Lower leg skin (tissue), 4 donors: ENCODE measurements at regions not wholly inside any gene's neighbourhood (a gene's known extent, or its start where the extent isn't known, plus 50 kb on each side); places are given as distances from the start of the nearest gene placed in this dataset.
"Not testable (repeated sequence)": the region's sequence is repeated elsewhere in the genome, so short reads cannot be mapped to it uniquely, and the experiment has no call there.

Source experiments
- DNase-seq, 2 donors: peaks; one replicate each; pipeline ENCODE4 v3.0.0-alpha.2; 2019; ENCODE audit warnings: low spot score in 2 of 2
- H3K4me3 ChIP-seq: fragments of 200-600 bp; sonication (generic); 2 replicates; pipeline ENCODE4 v1.5.1; 2017; ENCODE audit warnings: mild to moderate bottlenecking, low read depth; ENCODE audit not compliant: poor library complexity, severe bottlenecking
- CTCF ChIP-seq, 3 donors: fragments of 450-650 bp; IDR thresholded peaks; one replicate each; pipeline ENCODE4 v1.5.1; 2016; ENCODE audit warnings: antibody characterized with exemption in 3 of 3, mild to moderate bottlenecking in 3 of 3, moderate library complexity in 2 of 3
- POLR2A ChIP-seq, 2 donors: fragments of 450-650 bp; IDR thresholded peaks; one replicate each; pipeline ENCODE4 v1.6.1; 2016 to 2017; ENCODE audit warnings: antibody characterized with exemption in 2 of 2, mild to moderate bottlenecking in 1 of 2, moderate library complexity in 1 of 2
- WGBS, 2 donors: methylation state at CpG; one replicate each; pipeline ENCODE4 v1.1.5; 2018; 5-methylcytosine and 5-hydroxymethylcytosine counted together
- intact Hi-C: fragments of 100-400 bp; cut with DNase I; formaldehyde crosslinking; loops from one replicate; pipeline ENCODE4 v1.15.0; 2023; ENCODE audit warnings: low total_unique reads

- no peak overlapping the region for H3K4me3 ChIP-seq
- DNase-seq, result no peak
- 54 to 56% methylated on average over 5 of the region's 5 CpGs for WGBS, 2 donors
- TF ChIP-seq POLR2A (IDR thresholded peaks at IDR 0.05), result no peak
- no peak for TF ChIP-seq CTCF (IDR thresholded peaks at IDR 0.05)
- intact Hi-C loops, result no loop called here
Measured at GRCh38 chr2:36185624-36186023, 170.0 kb upstream of the CRIM1 start.

GRCh38 chr2:36184848-36185247, 170.7 kb upstream of the CRIM1 start:
- intact Hi-C loops, result no loop called here
- no peak for DNase-seq
- TF ChIP-seq CTCF (IDR thresholded peaks at IDR 0.05) (no peak), POLR2A (IDR thresholded peaks at IDR 0.05) (no peak)
- no peak overlapping the region for H3K4me3 ChIP-seq

- WGBS, 2 donors, result 76 to 85% methylated on average over 7 of the region's 7 CpGs
Measured at GRCh38 chr2:36180789-36181482, 174.6 kb upstream of the CRIM1 start.

GRCh38 chr2:36180293-36180692, 175.3 kb upstream of the CRIM1 start:
- WGBS, 2 donors, result 96 to 97% methylated on average over 15 to 17 of the region's 30 CpGs
- H3K4me3 ChIP-seq, intact Hi-C loops, DNase-seq: not testable (repeated sequence)

More at GRCh38 chr2:36180789-36181482, 174.6 kb upstream of the CRIM1 start:
- intact Hi-C loops, H3K4me3 ChIP-seq, DNase-seq: not testable (repeated sequence)

GRCh38 chr2:36179668-36180269, 175.8 kb upstream of the CRIM1 start:
- H3K4me3 ChIP-seq, intact Hi-C loops, DNase-seq: not testable (repeated sequence)
- 93 to 95% methylated on average over 26 to 29 of the region's 42 CpGs for WGBS, 2 donors

- DNase-seq, result no peak
- intact Hi-C loops, result no loop called here
- no peak overlapping the region for H3K4me3 ChIP-seq
- WGBS, 2 donors, result 69 to 77% methylated on average over 2 of the region's 2 CpGs
- TF ChIP-seq POLR2A (IDR thresholded peaks at IDR 0.05) (no peak), CTCF (IDR thresholded peaks at IDR 0.05) (no peak)
Measured at GRCh38 chr2:36178384-36178783, 177.2 kb upstream of the CRIM1 start.

- intact Hi-C loops, result no loop called here
Measured at GRCh38 chr2:36177282-36177681, 178.3 kb upstream of the CRIM1 start.

More at GRCh38 chr2:36177282-36177681, 178.3 kb upstream of the CRIM1 start:
- H3K4me3 ChIP-seq, result no peak overlapping the region
- TF ChIP-seq POLR2A (IDR thresholded peaks at IDR 0.05) (no peak), CTCF (IDR thresholded peaks at IDR 0.05) (no peak)
- no peak for DNase-seq
- WGBS, 2 donors, result 55 to 60% methylated on average over 2 of the region's 2 CpGs
